ENCODE measurements at regions not wholly inside any gene's neighbourhood (a gene's known extent, or its start where the extent isn't known, plus 50 kb on each side); places are given as distances from the start of the nearest gene placed in this dataset.
"Not testable (repeated sequence)": the region's sequence is repeated elsewhere in the genome, so short reads cannot be mapped to it uniquely, and the experiment has no call there.

DNA sequence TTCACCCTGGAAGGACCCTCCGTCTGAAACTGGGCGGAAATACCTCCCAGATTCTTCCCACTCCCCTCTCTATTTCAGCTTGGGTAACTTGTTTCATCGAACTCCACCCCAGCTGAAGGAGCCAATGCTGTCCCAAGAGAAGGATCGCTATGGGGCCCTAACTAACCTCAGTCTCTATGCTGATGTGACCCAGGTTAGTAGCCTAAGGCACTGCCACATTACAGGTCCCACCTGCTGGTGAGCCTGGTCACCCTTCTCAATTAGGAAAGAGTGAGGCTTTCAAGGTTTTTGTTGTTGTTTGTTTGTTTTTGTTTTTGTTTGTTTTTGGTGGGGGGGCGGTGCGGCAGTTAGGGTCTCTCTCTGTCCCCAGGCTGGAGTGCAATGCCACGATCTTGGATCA lies 168.4 kb downstream of the OR2B2 start:
- TF ChIP-seq CTCF (IDR thresholded peaks at IDR 0.05; ENCODE audit: unreplicated experiment in 3 of 3) = no peak
- Mint-ChIP-seq H3K4me3 (no peak overlapping the region), H3K27me3 (ENCODE audit: low read depth) (peaks cover 49% of the 10 kb centered on the region), H3K9me3 (no peaks in the 10 kb centered on the region), H3K36me3 (ENCODE audit: low read depth) (no peaks in the 10 kb centered on the region), H3K27ac (no peak overlapping the region), H3K4me1 (peaks cover 11% of the 10 kb centered on the region)

DNA sequence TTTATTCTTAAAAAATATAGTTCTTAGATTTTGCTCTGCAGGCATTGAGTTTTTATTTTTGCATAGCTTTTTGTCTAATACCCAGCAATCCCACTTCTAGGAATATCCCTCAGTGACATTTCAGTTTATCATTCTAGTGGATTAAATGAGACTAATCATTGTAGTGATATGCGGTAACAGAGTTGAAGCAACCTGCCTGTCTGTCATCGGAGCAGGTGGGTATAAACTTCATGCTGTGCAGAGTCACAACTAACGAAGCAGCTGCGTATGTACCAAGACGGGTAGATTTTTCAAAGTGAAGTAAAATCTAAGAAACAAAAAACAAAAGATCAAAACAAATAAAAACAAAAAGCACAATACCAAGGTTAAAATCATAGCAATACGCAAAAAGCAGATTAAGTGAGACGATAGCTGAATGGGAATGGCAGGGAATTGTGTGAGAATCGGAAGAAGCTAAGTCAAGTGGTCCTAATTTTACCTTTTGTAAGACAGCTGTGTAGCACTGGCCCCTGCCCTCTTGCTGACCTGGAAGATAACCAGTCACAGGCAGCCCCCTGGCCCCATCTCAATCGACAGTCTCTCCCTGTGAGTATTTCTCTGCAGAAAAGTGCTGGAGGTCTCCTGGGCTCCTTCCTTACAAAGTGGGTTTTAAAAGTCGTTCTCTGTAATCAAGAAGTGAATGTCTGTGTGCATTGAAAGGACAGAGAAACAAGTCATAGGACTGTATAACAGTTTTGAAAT lies 169.2 kb downstream of the OR2B2 start:
- Mint-ChIP-seq H3K27me3 (ENCODE audit: low read depth) (peaks cover 44% of the 10 kb centered on the region), H3K27ac (no peak overlapping the region), H3K9me3 (no peaks in the 10 kb centered on the region), H3K4me1 (peaks cover 11% of the 10 kb centered on the region), H3K36me3 (ENCODE audit: low read depth) (no peaks in the 10 kb centered on the region), H3K4me3 (peak overlapping the region in 1 of 3 experiments; percentile 2)
- no peak for TF ChIP-seq CTCF (IDR thresholded peaks at IDR 0.05; ENCODE audit: unreplicated experiment in 3 of 3)

GRCh38 chr6:27739902-27740301 lies 172.3 kb downstream of the OR2B2 start:
- Mint-ChIP-seq H3K27me3 (ENCODE audit: low read depth) (peaks cover 19% of the 10 kb centered on the region), H3K4me1 (peaks cover 11% of the 10 kb centered on the region)
- H3K9me3 Mint-ChIP-seq; H3K36me3 Mint-ChIP-seq (ENCODE audit: low read depth); H3K27ac Mint-ChIP-seq; H3K4me3 Mint-ChIP-seq: not testable (repeated sequence)

- H3K27ac Mint-ChIP-seq = no peak overlapping the region
- no peaks in the 10 kb centered on the region for H3K9me3 Mint-ChIP-seq
- H3K36me3 Mint-ChIP-seq (ENCODE audit: low read depth) = no peaks in the 10 kb centered on the region
- no peak overlapping the region for H3K4me3 Mint-ChIP-seq
- H3K27me3 Mint-ChIP-seq (ENCODE audit: low read depth) = no peaks in the 10 kb centered on the region
- no peaks in the 10 kb centered on the region for H3K4me1 Mint-ChIP-seq
- TF ChIP-seq CTCF (IDR thresholded peaks at IDR 0.05; ENCODE audit: unreplicated experiment in 3 of 3) = no peak
Measured at GRCh38 chr6:27736686-27737085, 175.5 kb downstream of the OR2B2 start.

DNA sequence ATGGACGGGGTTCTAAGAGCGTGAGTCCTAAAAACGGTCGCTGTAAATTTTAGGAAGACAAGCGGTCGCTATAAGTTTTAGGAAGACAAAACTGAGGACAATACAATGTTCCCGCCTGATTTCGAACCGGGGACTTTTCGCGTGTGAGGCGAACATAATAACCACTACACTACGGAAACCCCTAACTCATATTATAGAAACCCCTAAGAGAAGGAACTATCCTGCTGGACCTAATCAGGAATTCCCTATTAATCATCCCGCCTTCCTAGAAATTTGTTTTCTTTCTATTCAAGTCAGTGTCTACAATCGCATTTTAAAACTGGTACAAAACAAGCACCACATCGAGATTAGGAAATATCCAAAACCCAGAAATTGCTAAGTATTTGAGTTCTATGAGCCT lies 183.8 kb downstream of the OR2B2 start:
- Mint-ChIP-seq H3K36me3 (ENCODE audit: low read depth) (no peaks in the 10 kb centered on the region), H3K27ac (no peak overlapping the region), H3K4me1 (no peaks in the 10 kb centered on the region), H3K4me3 (no peak overlapping the region), H3K27me3 (ENCODE audit: low read depth) (peaks cover 22% of the 10 kb centered on the region), H3K9me3 (no peaks in the 10 kb centered on the region)
- no peak for TF ChIP-seq CTCF (IDR thresholded peaks at IDR 0.05; ENCODE audit: unreplicated experiment in 3 of 3)

GRCh38 chr6:27726619-27727023 lies 185.6 kb downstream of the OR2B2 start:
- no peaks in the 10 kb centered on the region for H3K36me3 Mint-ChIP-seq (ENCODE audit: low read depth)
- H3K27me3 Mint-ChIP-seq (ENCODE audit: low read depth) = peaks cover 36% of the 10 kb centered on the region
- H3K4me3 Mint-ChIP-seq = no peak overlapping the region
- no peaks in the 10 kb centered on the region for H3K4me1 Mint-ChIP-seq
- H3K9me3 Mint-ChIP-seq = no peaks in the 10 kb centered on the region
- no peak for TF ChIP-seq CTCF (IDR thresholded peaks at IDR 0.05; ENCODE audit: unreplicated experiment in 3 of 3)
- no peak overlapping the region for H3K27ac Mint-ChIP-seq
